ENCODE measurements at regions not wholly inside any gene's neighbourhood (a gene's known extent, or its start where the extent isn't known, plus 50 kb on each side); places are given as distances from the start of the nearest gene placed in this dataset.
"Not testable (repeated sequence)": the region's sequence is repeated elsewhere in the genome, so short reads cannot be mapped to it uniquely, and the experiment has no call there.

DNA sequence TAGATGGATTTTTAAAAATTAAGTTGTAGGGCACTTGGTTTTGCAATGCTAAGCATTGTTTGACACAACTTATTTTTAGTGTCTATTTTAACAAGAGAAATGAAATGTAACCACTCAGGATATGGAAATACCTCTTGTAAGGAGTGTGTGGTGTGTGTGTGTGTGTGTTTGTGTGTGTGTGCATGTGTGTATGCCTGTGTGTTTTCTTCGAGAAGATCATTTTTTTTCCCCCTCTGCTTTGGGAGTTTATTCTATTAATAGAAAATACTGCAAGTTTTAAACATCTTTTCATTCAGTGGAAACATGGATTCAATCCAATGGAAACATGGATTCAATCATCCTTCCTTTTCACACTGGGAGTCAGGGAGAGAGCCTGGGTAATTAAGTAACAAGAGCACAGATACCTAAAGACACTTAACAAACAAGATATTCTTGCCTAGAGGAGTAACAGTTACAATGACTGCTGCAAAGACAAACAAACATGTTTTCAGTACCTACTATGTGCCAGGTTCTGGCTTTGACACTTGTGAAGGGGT is 567.2 kb upstream of the TBL1XR1 start:
- no peak for DNase-seq (ENCODE audit: low read depth in 2 of 2, low spot score in 1 of 2)

DNA sequence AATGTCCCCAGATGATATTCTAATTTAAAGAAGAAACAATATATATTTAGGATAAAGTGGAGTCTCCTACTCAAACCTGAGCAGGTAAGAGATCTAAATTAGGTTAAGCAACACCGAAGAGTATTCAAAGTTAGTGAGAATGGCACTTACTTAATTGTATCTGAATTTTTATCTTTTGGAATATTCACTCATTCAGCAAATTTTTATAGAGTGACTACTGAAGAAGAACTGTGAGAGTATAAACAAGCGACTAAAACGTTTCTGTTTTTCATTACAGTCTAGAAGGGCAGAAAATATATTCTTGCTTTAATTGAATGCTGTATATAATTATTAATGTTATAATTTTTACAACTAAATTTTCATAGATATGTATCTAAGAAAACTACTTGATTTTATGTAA is 567.7 kb upstream of the TBL1XR1 start:
- DNase-seq (ENCODE audit: low read depth in 2 of 2, low spot score in 1 of 2), result no peak

DNA sequence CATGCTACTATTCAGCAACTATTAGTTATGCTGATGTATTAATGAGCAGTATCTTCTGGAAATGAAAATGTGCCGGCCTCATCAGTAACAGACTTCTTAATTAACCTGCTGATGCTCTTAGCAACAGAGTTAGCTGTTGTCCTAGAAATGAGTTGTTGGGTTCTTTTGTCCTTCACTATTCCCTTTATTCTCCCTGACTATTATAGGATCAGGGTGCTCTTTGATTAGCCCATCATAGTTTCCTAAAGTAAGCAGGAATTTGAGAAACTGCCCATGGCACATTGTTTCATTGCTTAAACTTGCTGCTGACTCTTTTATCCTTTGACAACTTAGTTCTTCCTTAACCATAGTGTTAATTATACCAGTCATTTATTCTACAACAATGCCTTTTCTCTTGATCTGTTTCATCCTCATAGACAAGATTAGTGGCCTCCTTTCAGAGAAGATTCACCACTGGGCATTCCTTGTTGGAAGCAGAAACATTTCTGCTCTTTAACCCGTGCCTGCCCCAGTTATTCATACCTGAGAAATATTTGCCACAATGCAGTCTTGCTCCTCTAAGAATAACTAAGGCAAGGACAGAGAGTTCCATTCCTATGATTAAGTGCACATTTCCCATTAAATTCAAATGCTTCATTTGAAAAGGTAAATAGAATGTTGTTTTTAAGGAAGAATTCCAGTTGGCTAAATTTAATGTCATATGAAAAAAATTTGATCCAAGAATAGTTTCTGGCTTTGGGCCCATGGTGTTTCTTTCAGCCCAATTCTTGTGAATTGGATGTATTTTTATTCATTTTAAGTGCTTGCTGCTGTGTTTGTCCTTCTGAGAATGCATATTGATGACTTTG is 573.3 kb upstream of the TBL1XR1 start:
- no peak for DNase-seq (ENCODE audit: low read depth in 2 of 2, low spot score in 1 of 2)

DNA sequence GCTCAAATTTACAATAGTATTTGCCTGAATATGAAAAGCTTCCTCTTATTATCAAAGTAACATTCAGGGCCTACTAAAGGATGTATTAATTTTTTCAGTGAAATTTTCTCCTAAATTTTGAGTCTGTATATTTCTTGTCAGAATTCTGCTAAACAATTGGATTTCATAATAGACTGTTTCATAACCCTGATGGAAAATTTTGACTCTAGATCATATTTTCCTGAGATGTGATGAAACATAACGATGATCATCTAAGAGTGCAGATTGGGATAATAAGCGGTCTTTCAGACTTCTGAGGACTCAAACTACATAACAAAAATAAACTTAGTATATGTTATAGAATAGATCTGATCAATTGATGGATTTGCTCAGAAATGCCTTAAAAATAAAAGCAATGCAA is 574.5 kb upstream of the TBL1XR1 start:
- DNase-seq (ENCODE audit: low read depth in 2 of 2, low spot score in 1 of 2), result no peak

DNA sequence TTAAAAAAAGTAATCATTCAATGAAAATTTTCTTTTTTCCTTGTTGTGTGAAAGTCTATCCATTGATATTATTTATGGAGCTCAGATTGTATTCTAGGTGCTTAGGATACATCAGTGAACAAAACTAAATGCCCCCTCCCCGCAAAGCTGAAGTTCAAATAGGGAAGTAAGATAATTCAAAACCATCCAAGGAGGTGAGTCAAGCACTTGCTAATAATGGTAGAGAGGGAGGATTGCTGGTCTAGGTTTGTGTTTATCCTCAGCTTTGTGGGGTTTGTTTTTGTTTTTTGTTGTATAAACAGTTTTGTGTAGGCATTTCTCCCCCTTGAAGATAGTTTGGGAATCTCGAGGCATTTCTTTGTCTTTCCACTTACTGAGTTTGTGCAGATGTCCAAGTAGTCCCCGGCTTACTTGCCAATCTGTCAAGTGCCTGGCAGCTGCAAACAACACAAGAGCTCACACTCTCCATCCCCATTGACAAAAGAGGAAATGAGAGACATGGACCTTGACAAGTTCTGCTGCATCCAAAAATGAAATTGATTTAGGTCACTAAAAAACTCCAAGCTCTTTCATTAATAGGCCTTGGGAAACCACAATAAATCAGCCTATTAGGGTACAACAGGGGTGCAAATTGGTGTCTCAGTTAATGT is 575.8 kb upstream of the TBL1XR1 start:
- no peak for DNase-seq (ENCODE audit: low read depth in 2 of 2, low spot score in 1 of 2)

DNA sequence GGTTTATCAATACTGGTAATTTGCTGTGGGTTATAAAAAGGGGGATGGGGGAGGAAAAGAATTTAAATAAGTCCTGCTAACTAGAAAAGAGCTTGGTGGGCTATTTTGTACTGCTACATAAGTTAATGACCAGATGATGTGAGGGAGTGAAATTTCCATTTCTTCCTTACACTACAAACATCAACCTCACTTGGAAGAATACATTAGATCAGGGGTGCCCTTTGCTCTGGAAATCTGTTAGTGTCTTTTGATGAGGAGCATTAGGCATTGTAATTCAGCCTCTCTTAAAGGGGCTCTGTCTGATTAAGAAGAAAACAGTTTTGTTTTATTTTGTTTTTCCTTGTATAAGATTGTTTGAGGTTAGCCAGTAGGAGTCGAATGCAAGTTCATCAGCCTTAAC is 576.4 kb upstream of the TBL1XR1 start:
- DNase-seq (ENCODE audit: low read depth in 2 of 2, low spot score in 1 of 2), result no peak

DNA sequence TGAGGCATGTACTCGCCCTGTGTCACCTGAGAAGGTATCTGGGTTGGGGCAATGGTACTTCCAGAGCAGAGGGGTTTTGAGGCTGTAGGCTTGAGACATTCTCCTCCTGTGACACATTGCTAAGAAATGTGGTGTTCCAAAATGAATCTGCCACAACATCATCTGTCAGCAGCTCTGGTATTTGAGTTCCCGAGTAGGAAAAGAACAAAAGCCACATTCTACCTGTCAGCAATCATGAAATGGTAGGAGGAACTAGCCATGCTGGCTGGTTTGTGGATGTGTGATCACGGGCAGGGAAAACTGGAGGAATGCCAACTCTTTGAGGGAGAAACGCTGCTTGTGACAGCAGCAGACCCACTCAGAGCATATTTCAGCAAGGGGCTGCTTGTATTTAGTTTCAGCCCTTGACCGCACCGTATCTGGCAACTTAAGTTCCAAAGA is 579.4 kb upstream of the TBL1XR1 start:
- DNase-seq (ENCODE audit: low read depth in 2 of 2, low spot score in 1 of 2), result no peak

DNA sequence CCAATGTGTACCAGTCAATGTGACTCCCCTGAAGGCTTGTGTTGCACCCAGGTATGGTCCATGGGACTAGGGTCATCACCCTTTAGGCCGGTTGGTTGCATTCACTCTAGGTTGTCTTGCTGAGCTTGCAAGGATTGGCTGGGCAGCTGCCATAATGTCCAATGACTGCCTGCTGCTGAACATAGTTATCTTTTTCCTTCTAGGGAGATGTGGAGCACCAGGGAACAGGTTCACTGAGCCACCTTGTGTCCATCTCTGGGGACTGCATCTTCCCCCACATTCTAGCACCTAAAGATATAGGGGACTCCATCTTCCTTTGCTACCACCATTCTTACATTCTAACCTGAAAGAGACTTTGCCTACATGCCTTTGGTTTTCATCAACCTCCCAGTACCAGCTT is 580.4 kb upstream of the TBL1XR1 start:
- DNase-seq (ENCODE audit: low read depth in 2 of 2, low spot score in 1 of 2), result no peak

DNA sequence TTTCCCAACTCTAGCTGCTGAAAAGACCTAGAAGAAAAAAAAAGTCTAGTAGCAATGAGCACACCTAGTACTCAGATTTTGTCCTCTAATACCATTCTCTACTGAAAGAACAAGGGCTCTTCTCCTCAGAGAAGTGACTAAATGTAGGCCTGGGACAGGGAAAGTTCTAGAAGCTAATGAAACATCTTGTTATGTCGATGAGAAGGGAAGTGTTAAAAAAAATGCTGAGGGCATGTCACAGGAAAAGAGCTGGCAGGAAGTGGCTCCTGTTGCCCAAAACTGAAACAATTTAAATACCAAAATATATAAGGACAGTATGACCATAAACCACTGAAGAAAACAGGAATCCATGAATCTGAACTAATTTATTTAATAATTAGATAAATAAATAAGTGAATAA is 581.4 kb upstream of the TBL1XR1 start:
- no peak for DNase-seq (ENCODE audit: low read depth in 2 of 2, low spot score in 1 of 2)

DNA sequence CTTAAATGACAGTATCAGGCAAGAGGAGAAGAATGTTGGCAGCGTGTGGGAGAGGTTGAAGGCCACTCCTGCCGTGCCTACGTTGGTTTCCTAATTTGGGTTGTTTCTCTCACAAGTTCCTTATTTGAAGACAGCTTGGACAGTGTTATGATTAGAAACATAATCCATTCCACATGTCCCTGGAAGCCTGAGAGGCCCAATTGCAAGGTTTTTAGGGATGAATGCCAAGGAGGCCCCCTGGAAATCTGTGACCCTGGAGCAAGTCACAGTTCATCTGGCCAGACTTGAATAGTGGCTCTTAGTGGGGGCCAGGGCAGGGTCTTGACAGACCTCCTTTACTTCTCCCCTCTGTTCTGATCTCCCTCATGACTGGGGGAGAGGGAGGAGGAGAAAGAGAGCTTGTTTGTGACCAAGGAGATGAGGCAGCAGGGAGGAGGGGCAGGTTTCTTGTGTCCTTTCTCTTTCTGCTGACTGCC is 584.4 kb upstream of the TBL1XR1 start:
- no peak for DNase-seq (ENCODE audit: low read depth in 2 of 2, low spot score in 1 of 2)

DNA sequence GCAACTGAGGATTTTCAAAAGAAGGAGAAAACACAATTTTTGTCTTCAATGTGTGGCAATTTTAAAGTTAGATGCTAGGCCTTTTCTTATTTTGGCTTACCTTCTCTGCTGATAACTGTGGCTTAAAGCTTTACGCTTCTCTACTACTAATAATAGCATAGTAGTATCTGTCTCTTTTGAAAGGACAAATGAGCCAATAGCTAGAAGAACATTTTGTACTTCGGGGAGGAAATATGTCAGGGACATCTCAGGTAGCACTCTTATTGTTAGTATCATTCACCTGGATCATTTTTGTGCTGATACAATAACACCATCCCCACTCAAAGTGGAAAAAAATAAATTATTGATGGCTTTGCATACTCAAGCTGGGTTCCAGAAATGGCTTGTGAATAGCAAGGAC is 586.1 kb upstream of the TBL1XR1 start:
- DNase-seq (ENCODE audit: low read depth in 2 of 2, low spot score in 1 of 2), result no peak

DNA sequence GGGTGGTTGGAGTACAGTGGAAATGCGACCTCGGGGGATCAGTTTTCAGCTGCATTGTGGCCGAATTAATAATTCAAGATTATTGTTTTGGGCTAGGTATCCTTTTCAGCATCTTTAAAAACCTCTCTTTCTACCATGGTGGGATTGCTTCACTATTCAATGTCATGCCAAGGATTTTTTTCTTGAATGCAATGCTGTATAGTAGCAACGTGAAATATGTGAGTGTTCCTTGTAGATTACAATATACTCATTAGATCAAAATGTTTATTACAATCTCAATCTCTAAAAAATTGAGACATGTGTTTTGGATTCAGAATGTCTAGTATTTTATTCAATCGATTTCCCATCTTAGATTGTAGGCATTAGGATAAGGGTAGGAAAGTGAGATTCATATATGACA is 586.5 kb upstream of the TBL1XR1 start:
- no peak for DNase-seq (ENCODE audit: low read depth in 2 of 2, low spot score in 1 of 2)

DNA sequence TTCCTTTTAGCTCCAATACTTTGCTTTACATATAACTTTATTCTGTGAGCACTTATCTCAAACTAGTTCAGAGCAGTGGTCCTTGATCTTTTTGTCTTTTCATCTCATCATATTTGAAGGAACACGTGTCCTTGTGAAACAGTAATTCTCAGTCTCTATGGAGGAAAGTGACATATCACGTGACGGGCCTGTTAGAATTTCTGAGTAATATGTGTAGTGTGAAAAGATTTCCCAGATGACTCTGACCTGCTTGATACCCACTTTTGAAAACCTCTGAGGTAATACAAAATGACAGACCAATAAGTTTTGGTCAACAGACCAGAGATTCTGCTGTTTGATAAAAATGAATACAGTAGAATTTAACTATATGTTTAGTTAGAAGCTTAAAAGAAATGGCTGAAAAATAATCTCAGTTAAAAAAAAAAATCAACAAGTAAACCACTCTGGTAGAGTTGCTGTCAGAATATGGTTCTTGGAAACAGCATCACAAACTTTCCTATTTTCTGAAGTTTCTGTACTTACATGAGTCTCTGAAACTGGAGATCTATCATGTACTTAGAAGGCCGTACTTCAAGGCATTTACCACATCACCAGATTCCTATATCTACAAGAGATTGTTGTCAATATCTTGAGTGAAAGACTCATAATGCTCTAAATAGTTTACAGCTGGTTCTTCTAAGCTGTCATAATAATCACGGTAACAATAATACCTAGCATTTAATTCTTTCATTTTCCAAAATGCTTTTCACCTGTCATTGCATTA is 590.2 kb upstream of the TBL1XR1 start:
- DNase-seq (ENCODE audit: low read depth in 2 of 2, low spot score in 1 of 2), result no peak

DNA sequence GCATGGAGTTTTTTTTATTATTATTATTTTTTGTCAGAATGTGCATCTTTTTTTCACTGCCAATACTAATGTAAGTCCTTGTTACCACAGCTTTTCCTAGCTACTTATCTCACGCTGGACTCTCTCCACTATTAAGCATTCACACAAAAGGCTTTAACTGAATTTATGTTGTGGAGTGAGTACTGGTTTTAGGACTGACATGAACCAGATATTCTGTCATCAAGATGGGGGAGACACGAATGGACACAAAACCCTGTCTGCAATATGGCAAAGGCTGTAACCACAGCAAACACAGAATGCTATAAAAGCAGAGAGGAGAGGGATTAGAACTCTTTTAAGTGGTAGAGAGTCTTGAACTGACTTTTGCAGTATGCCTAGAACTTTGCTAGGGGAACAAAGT is 592.2 kb upstream of the TBL1XR1 start:
- no peak for DNase-seq (ENCODE audit: low read depth in 2 of 2, low spot score in 1 of 2)

DNA sequence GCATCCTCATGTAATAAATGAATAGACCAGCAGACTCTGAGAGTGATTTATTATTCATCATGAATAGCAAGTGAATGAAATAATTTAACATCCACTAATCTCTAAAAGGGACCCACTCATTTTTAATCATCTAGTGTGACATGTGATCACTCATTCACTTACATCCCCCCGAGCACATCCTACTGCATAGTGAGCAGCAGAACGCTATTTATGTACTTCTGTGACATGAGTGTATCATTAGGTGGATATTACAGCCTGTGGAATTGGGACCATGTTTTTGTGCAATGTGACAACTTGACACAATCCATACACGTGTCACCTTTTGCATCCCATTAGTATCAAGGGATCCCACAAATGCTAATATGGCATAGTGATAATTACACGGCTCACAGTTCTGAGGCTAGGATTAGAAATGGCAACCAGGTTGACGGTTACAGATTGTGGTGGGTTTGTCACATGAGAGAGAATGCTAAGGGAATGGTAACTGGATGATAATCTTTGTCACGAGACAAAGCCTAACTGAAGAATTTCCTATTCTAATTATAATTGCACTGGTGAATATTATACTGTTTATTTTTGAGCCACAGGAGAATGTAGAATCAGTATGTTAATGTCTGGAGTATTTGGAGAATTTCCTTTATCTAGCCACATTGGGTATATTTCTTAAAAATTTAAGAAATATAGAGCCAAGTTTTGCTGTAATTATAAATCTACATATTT is 595.2 kb upstream of the TBL1XR1 start:
- DNase-seq (ENCODE audit: low read depth in 2 of 2, low spot score in 1 of 2), result no peak

DNA sequence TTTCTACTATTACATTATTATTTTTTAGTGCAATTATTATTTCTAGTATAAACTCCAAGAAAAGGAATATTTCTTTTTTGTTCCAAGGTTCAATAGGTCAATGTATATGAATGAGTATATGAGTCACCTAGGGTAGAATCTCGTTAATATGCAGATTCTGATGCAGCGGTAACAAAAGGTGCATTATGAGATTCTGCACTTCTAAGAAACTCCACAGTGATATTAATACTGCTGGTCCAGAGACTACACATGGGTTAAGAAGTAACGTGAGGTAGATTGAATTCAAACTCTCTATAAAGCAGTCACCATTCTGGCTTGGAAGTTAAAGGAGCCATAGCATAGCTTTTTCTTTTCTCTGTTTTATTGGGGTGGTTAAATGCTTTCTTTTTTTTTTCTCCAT is 596.2 kb upstream of the TBL1XR1 start:
- no peak for DNase-seq (ENCODE audit: low read depth in 2 of 2, low spot score in 1 of 2)

DNA sequence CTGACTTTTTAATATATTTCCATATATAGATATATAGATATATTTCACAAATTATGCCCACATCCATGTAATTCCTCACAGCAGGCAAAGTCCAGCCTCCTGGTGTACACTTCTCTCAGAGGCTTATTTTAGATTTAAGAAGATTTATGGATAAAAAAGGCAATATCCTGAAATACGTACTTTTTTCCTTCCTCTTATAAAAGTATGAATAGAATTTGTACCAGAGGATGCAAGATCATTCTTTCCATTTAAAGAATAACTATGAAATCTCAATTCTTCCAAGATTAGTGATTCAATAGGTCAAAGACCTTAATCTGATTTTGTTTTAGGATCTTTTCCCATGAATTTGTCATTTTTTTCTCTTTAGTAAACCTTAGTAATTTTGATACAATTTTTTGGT is 597.9 kb upstream of the TBL1XR1 start:
- DNase-seq (ENCODE audit: low read depth in 2 of 2, low spot score in 1 of 2), result no peak

DNA sequence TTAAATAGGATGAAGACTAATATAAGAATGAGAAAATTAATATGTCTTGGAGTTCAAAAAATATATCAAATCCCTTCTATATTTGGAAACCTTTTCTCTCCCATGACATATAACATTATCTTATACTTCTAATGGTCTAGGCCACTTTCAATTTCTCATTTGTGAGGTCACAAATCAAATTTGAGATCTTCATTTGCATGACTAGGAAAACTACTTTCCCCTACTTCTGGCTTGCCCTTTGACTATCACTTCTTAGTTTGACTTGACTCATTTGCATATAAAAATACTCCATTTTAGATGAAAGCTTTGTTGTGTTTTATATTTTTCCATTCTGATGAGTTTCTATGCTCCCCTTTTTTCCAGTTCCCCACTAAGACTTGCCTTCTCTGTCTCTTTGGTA is 598.6 kb upstream of the TBL1XR1 start:
- DNase-seq (ENCODE audit: low read depth in 2 of 2, low spot score in 1 of 2), result no peak

DNA sequence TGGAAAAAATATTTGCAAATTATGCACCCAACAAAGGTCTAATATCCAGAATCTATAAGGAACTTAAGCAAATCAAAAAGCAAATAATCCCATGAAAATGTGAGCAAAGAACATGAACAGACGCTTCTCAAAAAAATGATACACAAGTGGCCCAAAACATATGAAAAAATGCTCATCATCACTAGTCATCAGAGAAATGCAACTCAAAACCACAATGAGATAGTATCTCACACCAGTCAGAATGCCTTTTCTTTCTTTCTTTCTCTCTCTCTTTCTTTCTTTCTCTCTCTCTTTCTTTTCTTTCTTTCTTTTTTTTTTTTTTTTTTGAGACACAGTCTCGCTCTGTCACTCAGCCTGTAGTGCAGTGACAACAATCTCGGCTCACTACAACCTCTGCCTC is 602.9 kb upstream of the TBL1XR1 start:
- DNase-seq (ENCODE audit: low read depth in 2 of 2, low spot score in 1 of 2), result not testable (repeated sequence)

DNA sequence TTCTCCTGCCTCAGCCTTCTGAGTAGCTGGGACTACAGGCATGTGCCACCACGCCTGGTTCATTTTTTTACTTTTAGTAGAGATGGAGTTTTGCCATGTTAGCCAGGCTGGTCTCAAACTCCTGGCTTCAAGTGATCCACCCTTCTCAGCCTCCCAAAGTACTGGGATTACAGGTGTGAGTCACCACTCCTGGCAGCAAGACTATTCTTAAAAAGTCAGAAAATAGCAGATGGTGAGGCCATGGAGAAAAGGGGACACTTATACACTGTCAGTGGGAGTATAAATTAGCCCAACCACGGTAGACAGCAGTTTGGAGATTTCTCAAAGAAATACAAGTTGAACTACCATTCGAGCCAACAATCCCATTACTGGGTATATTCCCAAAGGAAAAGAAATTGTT is 603.3 kb upstream of the TBL1XR1 start:
- DNase-seq (ENCODE audit: low read depth in 2 of 2, low spot score in 1 of 2), result no peak
